ENCODE measurements at regions not wholly inside any gene's neighbourhood (a gene's known extent, or its start where the extent isn't known, plus 50 kb on each side); places are given as distances from the start of the nearest gene placed in this dataset.

DNA sequence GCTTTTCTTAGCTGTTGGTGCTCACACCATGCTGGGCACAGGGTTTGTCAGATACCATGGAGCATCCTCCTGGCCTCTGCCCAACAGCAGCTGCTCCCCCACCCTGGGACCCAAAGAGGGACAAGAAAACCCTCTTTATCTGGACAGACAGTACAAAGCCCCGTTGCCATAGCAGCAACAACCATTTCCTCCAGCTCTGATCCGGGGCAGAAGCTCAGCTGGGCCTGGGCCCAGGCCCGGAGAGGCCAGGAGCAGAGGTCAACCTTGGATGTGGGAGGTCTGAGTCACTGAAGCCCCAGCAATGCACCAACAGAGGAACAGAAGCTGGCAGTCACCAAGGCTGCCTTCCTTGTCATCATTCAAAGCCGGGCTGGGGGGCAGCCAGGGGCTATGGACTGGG is 228.4 kb upstream of the POU3F1 start:
- DNase-seq = no peak

GRCh38 chr1:38273196-38273804 is 226.7 kb upstream of the POU3F1 start:
- no peak for DNase-seq

DNA sequence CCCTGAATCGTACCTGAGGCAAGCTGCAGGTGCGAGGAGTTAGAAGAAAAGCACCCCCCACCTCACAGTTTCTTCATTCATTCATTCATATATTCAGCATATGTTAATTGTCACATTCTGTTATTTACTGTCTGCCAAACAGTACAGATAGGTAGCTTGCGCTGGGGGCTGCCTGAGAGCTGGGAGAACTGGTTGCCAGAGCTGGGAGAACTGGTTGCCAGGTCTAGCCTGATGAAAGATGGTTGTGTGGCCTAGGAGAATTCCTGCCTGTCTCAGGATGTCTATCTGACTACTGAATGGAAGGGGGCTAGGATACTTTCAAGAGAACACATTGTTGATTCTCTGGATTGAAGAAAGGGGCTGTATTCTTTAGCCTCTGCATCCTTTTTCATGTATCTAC is 225.9 kb upstream of the POU3F1 start:
- no peak for DNase-seq

- DNase-seq = no peak
Observed at GRCh38 chr1:38270849-38271633, 224.4 kb upstream of the POU3F1 start.

DNA sequence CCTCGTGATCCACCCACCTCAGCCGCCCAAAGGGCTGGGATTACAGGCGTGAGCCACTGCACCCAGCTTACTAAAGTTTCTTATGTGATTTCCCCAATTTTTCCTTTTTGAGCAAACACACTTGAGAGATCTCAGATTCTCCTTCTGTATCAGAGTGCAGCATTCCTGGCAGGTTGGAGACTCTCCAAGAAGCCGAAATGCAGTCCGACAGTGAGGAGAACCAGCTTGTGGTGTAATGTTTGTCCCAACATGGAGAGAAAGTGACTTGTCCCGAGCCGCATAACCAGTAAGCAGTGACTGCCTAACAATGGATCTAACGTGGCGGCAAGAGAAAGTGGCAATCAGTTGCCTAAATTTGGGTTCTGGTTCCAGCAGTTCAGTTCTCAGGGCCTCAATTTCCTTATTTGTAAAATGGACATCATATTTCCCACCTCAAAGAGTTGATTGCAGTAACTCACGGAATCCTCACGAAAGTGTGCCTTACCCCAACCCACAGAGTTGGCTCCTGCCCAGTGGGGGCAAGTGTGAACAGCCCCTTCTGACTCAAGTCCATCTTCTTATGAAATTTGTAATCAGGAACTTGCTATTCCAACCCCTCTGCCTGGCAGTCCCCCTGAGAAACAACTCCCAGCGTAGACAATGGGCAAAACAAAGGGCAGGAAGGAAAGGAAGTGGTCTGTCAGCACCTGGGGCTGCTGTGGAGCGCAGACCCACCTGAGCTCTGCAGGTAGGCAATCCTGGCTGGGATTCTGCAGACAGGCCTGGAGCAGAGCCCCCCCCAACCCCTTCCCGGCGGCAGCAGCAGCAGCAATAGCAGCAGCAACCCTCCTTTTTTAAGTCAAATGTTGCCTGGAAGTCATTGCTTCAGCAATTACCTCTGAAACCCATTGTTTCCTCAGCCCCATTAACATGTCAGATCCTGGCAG is 223.6 kb upstream of the POU3F1 start:
- DNase-seq = no peak

DNA sequence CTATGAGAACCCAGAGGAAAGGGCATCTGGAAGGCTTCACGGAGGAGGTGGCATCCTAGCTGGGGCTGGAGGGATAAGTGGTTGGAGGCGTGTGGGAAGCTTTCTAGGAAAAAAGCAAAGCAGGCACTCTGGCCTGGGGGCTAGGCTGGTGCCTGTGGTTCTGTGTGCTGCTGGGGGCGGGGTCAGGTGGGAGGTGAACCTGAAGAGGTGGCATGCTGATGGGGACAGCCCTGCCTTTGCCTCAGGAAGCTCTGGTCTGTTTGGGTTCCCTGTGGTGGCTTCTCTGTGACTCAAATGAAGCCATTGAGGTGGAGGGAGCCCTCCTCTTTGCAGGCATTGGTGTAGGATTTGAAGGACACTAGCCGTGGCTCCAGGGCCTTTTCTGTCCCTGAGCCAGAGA is 221.6 kb upstream of the POU3F1 start:
- no peak for DNase-seq

DNA sequence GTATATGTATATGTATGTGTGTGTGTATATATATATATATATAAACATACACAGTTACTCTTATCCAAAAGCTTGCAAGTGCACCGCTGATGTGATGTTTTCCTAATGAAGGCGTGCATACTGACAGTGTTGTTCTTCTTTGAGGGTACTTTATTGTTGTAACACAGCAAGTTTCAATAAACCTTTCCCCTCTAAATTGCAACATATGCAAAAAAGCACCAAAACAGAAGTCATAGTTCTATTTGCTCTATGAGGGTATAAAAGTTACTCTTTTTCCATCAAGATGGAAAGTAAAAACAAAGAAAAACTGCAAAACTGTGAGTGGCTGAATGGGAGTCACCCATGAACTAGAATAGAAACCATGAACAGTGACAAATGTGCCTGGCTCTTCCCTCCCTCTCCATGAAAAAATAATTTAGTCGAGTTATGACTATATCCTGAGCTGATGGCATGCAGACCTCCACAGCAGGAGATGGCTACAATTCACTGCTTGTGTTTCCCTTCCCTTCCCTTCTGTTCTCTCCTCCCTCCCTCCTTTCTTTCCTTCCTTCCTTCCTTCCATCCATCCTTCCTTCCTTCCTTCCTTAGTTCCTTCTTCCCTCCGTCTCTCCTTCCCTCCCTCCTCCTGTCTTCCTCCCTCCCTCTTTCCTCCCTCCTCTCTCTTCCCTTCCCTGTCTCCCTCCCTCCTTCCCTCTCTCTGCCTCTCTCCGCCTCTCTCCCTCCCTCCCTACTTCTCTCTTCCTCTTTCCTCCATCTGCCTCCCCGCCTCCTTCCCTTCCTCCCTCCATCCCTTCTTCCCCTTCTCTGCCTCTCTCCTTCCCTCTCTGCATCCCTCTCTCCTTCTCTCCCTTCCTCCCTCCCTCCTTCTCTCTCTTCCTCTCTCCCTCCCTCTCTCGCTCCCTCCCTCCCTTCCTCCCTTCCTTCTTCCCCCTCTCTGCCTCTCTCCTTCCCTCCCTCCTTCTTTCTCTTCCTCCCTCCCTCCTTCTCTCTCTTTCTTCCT is 220.7 kb upstream of the POU3F1 start:
- no peak for DNase-seq

DNA sequence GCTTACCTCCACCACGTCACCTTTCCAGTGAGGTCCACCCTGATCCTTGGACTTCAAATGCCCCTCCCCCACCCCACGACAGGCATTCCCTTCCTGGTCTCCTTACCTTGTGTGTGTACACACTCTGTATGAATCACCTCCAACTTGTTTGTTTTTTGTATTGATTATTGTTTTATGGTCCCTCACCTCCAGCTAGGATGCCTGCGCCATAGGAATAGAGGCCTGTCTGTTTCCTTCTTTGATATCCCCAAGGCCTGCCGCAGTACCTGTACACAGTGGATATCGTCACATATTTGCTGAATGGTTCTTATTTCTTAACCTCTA is 219.6 kb upstream of the POU3F1 start:
- no peak for DNase-seq

DNA sequence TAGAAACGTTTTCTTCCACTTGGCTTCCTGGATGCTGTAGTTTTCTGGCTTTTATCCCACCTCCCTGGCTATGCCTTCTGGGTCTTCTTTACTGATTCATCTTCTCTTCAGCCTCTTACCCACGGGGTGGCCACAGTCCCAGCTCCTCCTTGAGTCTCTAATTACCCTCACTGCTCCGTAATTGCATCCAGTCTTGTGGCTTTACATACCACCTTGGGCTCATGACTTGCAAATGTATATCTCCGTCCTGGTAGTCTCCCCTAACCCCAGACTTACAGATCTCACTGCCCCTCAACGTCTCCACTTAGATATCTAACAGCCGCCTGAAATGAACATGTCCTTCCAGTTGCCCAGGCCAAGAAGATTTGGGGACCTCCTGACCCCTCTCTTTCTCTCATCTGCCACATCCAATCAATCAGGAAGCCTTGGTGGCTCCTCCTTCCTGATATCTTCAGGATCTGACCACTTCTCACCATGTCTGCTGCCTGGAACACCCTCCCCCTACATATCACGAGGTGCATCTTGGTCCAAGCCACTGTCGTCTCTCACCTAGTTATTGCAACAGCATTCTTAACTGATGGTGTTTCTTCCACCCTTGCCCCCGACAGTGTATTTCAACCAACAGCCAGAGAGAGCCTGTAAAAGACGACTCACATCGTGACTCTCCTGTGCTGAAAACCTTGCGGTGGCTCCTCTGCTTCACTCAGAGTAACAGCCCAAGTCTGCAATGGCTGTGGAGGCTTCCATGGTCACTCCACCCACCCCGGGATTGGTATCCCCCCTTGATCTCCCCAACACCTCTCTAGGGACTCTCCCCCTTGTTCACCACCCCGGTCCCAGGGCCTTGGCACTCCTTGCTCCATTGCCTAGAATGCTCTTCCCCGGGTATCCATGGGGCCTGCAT is 219.0 kb upstream of the POU3F1 start:
- DNase-seq = no peak

- no peak for DNase-seq
Observed at GRCh38 chr1:38263438-38263837, 216.8 kb upstream of the POU3F1 start.

DNA sequence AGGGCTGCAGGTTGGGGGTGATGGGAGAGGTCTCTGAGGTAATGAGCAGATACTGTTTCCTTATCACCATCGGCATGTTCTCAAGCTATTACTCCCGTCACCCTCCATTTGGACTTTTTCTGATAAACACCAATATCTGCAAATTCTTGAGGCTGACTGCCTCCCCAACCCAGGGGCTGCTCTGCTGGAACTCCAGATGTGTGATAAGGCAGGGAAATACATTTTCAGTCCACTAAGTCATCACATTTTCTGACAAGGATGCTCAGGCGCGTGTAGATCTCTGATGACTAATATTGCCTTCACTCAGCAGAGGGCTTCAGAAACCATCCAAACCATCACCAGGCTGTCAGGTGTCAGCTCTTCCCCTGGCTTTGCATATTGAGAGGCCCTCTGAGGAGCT is 215.0 kb upstream of the POU3F1 start:
- DNase-seq = no peak

- no peak for DNase-seq
Observed at GRCh38 chr1:38258085-38258627, 211.6 kb upstream of the POU3F1 start.

GRCh38 chr1:38257374-38257773 is 210.8 kb upstream of the POU3F1 start:
- DNase-seq = no peak

GRCh38 chr1:38256072-38256471 is 209.5 kb upstream of the POU3F1 start:
- DNase-seq = no peak

DNA sequence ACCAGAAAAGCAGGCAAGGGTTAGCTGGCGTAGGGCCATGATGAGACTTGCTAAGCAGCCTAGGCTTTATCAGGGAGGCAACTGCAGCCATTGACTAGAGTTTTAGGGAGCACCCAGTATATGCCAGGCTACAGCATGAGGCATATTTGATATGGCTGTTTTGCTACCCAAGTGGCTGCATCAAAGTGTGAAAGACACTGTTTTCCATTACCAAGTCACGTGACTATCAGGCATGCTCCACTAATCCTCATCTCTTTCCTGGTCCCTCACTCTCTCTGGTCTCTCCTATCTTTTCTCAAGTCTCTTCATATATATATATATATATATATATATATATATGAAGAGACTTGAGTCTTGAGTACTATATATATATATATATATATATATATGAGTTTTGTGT is 206.7 kb upstream of the POU3F1 start:
- no peak for DNase-seq

DNA sequence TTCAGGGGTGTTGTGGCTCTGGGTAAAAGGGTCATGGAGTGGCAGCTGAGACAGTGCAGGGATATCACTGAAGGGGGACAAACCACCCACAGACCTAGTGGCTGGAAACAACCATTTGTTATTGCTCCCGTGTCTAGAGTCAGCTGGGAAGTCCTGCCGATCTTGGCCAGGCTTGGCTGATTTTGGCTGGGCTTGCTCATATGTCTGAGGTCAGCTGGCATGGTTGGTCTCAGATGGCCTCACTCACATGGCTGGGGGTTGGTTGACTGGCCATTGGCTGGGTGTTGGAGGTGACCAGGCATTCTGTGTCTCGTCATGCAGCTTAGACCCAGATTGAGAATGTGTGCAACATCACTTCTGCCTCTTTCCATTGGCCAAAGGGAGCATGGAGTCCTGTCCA is 203.8 kb upstream of the POU3F1 start:
- DNase-seq = no peak

GRCh38 chr1:38249001-38249400 is 202.4 kb upstream of the POU3F1 start:
- DNase-seq = no peak

DNA sequence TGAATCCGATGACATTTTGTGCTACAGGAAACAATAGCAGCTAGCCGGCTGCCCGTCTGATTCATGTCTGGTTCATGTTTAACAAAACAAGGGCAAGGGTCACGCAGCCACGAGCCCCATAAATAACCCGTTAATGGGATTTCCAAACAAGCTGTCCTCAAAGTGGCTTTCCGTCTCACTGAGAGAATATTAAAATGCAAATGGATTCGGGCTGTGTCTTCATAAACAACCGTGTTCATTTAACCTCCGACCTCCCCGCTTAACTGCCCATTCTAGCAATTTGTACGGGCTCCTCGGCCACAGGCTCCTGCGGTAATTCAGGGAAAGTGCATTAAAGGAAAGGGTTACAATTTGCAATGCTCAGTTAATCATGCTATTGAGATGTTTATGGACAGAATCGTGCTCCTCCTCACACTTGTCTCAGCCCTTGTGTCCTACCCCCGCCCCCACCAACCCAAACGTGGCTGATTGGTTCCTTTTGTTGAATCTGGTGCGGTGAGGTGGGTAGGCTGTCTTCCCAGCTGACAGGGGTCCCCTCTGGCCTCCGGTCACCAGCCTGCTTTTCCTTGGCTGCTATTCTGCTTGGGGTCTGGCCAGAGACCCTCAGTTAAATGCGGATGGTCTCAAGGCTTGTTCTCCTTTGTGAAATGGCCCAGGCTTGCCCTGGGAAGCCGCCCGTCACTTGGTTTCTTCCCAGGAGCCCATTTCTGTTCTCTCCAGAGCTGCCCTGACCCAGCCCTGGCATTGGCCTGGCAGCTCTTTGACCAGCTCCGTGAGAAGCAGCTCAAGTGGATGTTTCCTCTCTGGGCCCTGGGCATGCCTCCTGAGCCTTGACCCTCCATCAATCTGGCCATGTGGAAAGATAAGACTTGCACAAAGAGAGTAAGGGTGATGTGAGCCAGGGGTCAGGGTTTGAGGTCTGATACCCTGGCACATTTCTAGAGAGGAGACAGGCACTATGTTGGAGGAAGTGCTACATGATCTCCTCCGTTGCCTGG is 200.7 kb upstream of the POU3F1 start:
- no peak for DNase-seq

DNA sequence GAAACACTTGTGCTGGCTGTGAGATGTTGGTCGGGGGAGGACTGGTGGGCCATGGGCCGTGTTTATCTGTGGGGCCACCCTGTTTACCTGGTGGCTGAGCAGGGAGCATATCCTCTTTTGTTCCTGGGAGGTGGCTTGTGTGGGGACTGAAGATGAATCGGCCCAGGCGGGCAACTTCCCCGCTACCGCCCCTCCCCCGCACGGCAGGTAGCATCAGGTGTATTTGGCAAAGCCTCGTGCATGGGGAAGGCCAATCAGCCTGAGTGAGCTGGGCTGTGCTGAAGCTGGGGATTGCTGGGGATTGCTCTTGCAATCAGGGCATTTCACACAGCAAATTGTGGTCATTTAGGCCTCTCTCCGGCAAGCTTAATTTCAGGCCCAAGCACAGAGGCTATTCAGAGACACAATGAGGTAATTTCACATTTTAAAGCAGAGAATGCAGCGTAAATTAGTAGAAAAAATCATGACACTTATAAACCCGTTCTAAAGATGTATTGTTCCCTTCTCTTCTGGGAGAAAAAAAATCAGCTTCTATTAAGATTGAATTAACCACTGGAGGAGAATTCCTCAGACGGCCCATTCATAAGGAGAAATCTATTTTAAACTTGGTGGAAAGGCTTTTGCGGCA is 197.7 kb upstream of the POU3F1 start:
- no peak for DNase-seq
